ENCODE measurements at regions not wholly inside any gene's neighbourhood (a gene's known extent, or its start where the extent isn't known, plus 50 kb on each side); places are given as distances from the start of the nearest gene placed in this dataset.

DNA sequence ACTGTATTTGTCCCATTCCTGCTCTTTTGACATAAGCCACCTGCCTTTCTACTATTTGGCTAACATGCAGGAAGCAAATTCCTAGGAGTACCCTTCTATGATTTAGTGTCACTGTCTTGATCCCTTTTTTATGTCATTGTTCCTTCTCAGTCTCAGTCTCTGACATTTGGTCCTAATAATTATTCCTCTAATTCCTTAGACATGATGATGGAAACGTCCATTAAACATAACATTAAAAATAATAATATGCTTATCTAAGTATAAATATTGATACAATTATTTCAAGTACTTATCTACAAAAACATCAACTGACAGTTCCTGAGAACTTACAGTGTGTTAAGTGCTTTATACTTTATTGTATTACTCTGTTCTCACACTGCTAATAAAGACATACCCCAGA is 857.0 kb upstream of the LCORL start:
- no peak for DNase-seq (ENCODE audit: insufficient read length, low spot score)
- no peak for FAIRE-seq
- TF ChIP-seq POLR2A (IDR thresholded peaks at IDR 0.05; ENCODE audit: low read depth, low read length) = no peak

GRCh38 chr4:18869166-18869565 is 847.6 kb upstream of the LCORL start:
- DNase-seq (ENCODE audit: insufficient read length, low spot score) = no peak
- FAIRE-seq = no peak
- no peak for TF ChIP-seq POLR2A (IDR thresholded peaks at IDR 0.05; ENCODE audit: low read depth, low read length)

GRCh38 chr4:18860836-18861530 is 839.4 kb upstream of the LCORL start:
- FAIRE-seq = no peak
- DNase-seq (ENCODE audit: insufficient read length, low spot score) = no peak
- TF ChIP-seq POLR2A (IDR thresholded peaks at IDR 0.05; ENCODE audit: low read depth, low read length) = no peak

DNA sequence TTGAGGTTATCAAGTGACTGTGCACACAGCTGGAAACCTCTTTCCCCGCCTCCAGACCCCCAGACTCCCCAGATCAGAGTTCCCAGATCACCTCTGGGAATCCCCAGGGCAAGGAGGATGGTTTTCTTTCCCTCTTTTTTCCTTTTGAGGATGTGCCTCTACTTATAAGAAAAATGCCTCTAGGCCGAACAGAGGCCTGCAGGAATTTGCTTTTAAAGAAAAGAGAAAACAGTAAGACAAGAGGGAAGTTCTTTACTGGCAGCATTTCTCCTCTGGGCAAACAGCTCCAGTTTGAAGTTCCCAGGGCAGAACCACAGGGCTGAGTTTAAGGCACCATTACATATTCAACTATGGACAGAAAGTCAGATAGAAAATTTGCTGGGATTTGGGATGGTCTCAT is 837.9 kb upstream of the LCORL start:
- TF ChIP-seq POLR2A (IDR thresholded peaks at IDR 0.05; ENCODE audit: low read depth, low read length) = no peak
- FAIRE-seq = no peak
- DNase-seq (ENCODE audit: insufficient read length, low spot score) = no peak

- no peak for FAIRE-seq
- no peak for TF ChIP-seq POLR2A (IDR thresholded peaks at IDR 0.05; ENCODE audit: low read depth, low read length)
These were observed 836.8 kb upstream of the LCORL start for GRCh38 chr4:18858229-18858922.

GRCh38 chr4:18850867-18851266 is 829.3 kb upstream of the LCORL start:
- FAIRE-seq (no peak), DNase-seq (ENCODE audit: insufficient read length, low spot score) (no peak)
- no peak for TF ChIP-seq POLR2A (IDR thresholded peaks at IDR 0.05; ENCODE audit: low read depth, low read length)

More at GRCh38 chr4:18858229-18858922, 836.8 kb upstream of the LCORL start:
- DNase-seq (ENCODE audit: insufficient read length, low spot score) = no peak

DNA sequence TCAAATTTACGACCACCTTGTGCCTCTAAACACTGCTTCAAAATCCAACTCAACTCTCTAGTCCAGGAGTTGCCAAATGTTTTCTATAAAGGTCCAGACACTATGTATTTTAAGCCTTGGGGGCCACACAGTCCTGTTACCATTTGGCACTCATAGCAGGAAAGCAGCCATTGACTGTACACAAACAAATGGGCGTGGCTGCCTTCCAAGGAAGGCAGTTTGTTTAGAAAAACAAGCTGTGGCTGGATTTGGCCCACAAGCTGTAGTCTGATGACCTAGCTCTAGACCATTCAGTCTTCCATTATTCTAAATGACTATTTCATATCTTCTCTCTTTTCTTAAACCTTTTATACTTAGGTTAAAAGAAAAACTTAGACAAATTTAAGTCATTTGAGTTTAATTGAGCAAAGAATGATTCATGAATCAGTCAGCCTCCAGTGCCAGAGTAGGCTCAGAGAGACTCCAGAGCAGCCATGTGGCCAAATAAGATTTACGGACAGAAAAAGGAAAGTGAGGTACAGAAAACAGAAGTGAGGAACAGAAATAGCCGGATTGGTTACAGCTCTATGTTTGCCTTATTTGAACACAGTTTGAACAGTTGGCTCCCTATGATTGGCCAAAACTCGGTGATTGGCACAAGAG is 825.8 kb upstream of the LCORL start:
- FAIRE-seq = no peak
- no peak for DNase-seq (ENCODE audit: insufficient read length, low spot score)
- no peak for TF ChIP-seq POLR2A (IDR thresholded peaks at IDR 0.05; ENCODE audit: low read depth, low read length)

DNA sequence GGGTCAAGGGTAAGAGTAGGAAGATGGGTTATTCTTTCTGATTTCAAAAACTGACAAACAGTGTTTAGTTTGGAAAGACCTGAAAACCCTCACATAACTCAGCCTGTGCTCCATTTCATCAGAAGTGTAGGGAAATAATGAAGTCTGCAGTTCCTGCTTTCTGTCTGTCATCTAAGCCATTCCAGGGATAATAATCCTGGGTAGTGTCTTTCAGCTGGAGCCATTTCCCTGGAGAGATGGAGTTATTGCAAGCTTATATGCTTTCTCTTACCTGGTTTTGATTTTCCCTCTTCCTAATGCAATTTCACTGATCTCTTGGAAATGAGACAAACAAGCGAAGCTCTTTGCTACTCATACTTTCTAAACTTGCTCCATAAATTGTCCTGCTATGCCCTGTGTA is 824.8 kb upstream of the LCORL start:
- DNase-seq (ENCODE audit: insufficient read length, low spot score) = no peak
- FAIRE-seq = no peak
- no peak for TF ChIP-seq POLR2A (IDR thresholded peaks at IDR 0.05; ENCODE audit: low read depth, low read length)

- FAIRE-seq = no peak
- no peak for DNase-seq (ENCODE audit: insufficient read length, low spot score)
- TF ChIP-seq POLR2A (IDR thresholded peaks at IDR 0.05; ENCODE audit: low read depth, low read length) = no peak
These were observed 823.2 kb upstream of the LCORL start for GRCh38 chr4:18844726-18845125.

- DNase-seq (ENCODE audit: insufficient read length, low spot score) (no peak), FAIRE-seq (no peak)
- TF ChIP-seq POLR2A (IDR thresholded peaks at IDR 0.05; ENCODE audit: low read depth, low read length) = no peak
These were observed 820.9 kb upstream of the LCORL start for GRCh38 chr4:18842431-18842830.

DNA sequence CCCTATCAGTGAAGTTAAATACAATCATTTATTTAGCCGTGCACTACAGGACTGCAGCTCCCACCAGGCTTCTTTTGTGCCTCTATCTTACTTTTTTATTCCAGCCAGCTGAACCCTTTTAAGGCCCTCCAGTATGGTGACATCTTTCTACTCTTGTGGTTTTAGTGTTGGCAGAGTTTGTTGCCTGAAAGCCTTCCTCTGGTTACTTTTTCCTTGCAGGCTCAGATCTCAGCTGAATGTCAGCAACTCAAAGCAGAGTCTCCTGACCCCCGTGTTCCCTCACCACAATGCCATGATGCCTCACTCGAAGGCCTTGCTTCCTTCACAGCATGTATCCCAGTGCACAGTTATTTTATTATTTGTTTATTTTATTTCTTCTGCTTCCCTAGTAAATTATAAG is 818.9 kb upstream of the LCORL start:
- no peak for TF ChIP-seq POLR2A (IDR thresholded peaks at IDR 0.05; ENCODE audit: low read depth, low read length)
- no peak for FAIRE-seq

GRCh38 chr4:18816228-18816895 is 794.8 kb upstream of the LCORL start:
- FAIRE-seq = no peak
- no peak for DNase-seq (ENCODE audit: insufficient read length, low spot score)
- TF ChIP-seq POLR2A (IDR thresholded peaks at IDR 0.05; ENCODE audit: low read depth, low read length) = no peak

More for the DNA sequence above, 818.9 kb upstream of the LCORL start:
- no peak for DNase-seq (ENCODE audit: insufficient read length, low spot score)

DNA sequence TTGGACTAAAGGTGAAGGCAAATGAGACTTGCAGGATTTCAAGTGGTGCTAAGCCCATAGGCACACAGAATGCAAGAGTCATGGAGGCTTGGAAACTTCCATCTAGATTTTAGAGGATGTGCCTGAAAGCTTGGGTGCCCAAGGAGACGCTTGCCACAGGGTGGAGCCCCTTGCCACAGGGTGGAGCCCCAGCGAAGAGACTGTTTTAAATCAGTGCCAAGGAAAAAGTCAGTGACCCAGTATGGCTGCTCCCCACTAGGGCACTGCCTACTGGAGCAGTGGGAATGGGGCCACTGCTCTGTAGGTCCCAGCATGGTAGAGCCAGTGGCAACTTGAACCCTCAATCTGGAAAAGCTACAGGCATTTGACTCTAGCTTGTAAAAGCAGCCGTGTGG is 794.2 kb upstream of the LCORL start:
- TF ChIP-seq POLR2A (IDR thresholded peaks at IDR 0.05; ENCODE audit: low read depth, low read length) = no peak
- no peak for DNase-seq (ENCODE audit: insufficient read length, low spot score)
- FAIRE-seq = no peak

GRCh38 chr4:18815081-18815778 is 793.7 kb upstream of the LCORL start:
- TF ChIP-seq POLR2A (IDR thresholded peaks at IDR 0.05; ENCODE audit: low read depth, low read length) = no peak
- FAIRE-seq (no peak), DNase-seq (ENCODE audit: insufficient read length, low spot score) (no peak)

All from H54 (cell line).